Right cardiac atrium (tissue), 5 donors: ENCODE measurements at regions not wholly inside any gene's neighbourhood (a gene's known extent, or its start where the extent isn't known, plus 50 kb on each side); places are given as distances from the start of the nearest gene placed in this dataset.

Experiments
- ATAC-seq, 2 donors: fragments of 200-7000 bp; cut with Tn5 transposase; one replicate each; pipeline versions ENCODE4 v1.8.0 to v1.9.1; 2020; ENCODE audit warnings: moderate library complexity in 2 of 2, mild to moderate bottlenecking in 1 of 2
- DNase-seq, 3 donors: peaks; one replicate each; pipeline ENCODE4 v3.0.0-alpha.2; 2020
- H3K27ac ChIP-seq: one replicate; pipeline ENCODE4 v1.5.1; 2013; ENCODE audit warnings: mild to moderate bottlenecking, low read length, control low read depth, moderate library complexity
- H3K27me3 ChIP-seq: one replicate; pipeline ENCODE4 v1.6.1; 2013; ENCODE audit not compliant: control insufficient read depth, insufficient read depth
- H3K4me1 ChIP-seq: one replicate; pipeline ENCODE4 v1.6.1; 2013; ENCODE audit warnings: low read length; ENCODE audit not compliant: control insufficient read depth, insufficient read depth
- H3K4me3 ChIP-seq: one replicate; pipeline ENCODE4 v1.5.1; 2013; ENCODE audit warnings: low read length, control low read depth
- H3K9me3 ChIP-seq: one replicate; pipeline ENCODE4 v1.6.1; 2013; ENCODE audit warnings: low read length; ENCODE audit not compliant: control insufficient read depth
- WGBS: extraction: QIAGEN DNeasy Blood & Tissue Kit; methylation state at CpG from one replicate; pipeline ENCODE4 v1.1.7; 2013; 5-methylcytosine and 5-hydroxymethylcytosine counted together
- intact Hi-C, 4 donors: fragments of 100-400 bp; cut with DNase I; formaldehyde crosslinking; loops; one replicate each; pipeline versions ENCODE4 v1.11.0 to v1.14.0; 2022 to 2023
- donor health status: healthy with polysubstance abuse.
- donor health status: DM: no; HTN: yes; CAD: no.
- donor health status: DM: no; HTN: no; CAD: no.
- donor health status: DM: no; HTN: yes; CAD: no; lungs with severe emphysema.
- donor health status: DM: yes; HTN: yes; CAD: no.

GRCh38 chr2:187102381-187102780 is 253.4 kb upstream of the ZSWIM2 start:
- no peak overlapping the region for H3K27ac ChIP-seq
- ATAC-seq = peak in 1 of 2 donors; percentile 74
- intact Hi-C loops = no loop called here

GRCh38 chr2:187098154-187098553 is 249.2 kb upstream of the ZSWIM2 start:
- H3K4me3 ChIP-seq = no peak overlapping the region
- intact Hi-C loops = no loop called here
- no peaks in the 10 kb centered on the region for H3K4me1 ChIP-seq
- no peak overlapping the region for H3K27ac ChIP-seq
- 54% methylated on average over 1 of the region's 1 CpG for WGBS
- H3K27me3 ChIP-seq = no peaks in the 10 kb centered on the region
- DNase-seq (no peak), ATAC-seq (peak; percentile 62 to 75)
- H3K9me3 ChIP-seq = no peaks in the 10 kb centered on the region

More at GRCh38 chr2:187102381-187102780, 253.4 kb upstream of the ZSWIM2 start:
- Histone ChIP-seq H3K27me3 (no peaks in the 10 kb centered on the region), H3K9me3 (no peaks in the 10 kb centered on the region), H3K4me3 (no peak overlapping the region), H3K4me1 (no peaks in the 10 kb centered on the region)
- DNase-seq = no peak

GRCh38 chr2:187093771-187094412 is 244.9 kb upstream of the ZSWIM2 start:
- no peak overlapping the region for H3K4me3 ChIP-seq
- no peaks in the 10 kb centered on the region for H3K4me1 ChIP-seq
- H3K9me3 ChIP-seq = no peaks in the 10 kb centered on the region
- no peaks in the 10 kb centered on the region for H3K27me3 ChIP-seq
- intact Hi-C loops = no loop called here
- no peak for ATAC-seq
- no peak for DNase-seq
- no peak overlapping the region for H3K27ac ChIP-seq
- 91% methylated on average over 1 of the region's 1 CpG for WGBS

- 88% methylated on average over 1 of the region's 1 CpG for WGBS
Measured at GRCh38 chr2:187091664-187092063, 242.7 kb upstream of the ZSWIM2 start.

GRCh38 chr2:187084524-187084923 is 235.6 kb upstream of the ZSWIM2 start:
- DNase-seq = no peak
- intact Hi-C loops = no loop called here
- H3K4me1 ChIP-seq = no peaks in the 10 kb centered on the region
- ATAC-seq = no peak
- no peaks in the 10 kb centered on the region for H3K27me3 ChIP-seq
- H3K27ac ChIP-seq = no peak overlapping the region
- no peak overlapping the region for H3K4me3 ChIP-seq
- H3K9me3 ChIP-seq = no peaks in the 10 kb centered on the region

More at GRCh38 chr2:187091664-187092063, 242.7 kb upstream of the ZSWIM2 start:
- DNase-seq (peak in 1 of 3 donors; percentile 40), ATAC-seq (peak in 1 of 2 donors; percentile 41)
- Histone ChIP-seq H3K9me3 (no peaks in the 10 kb centered on the region), H3K4me3 (no peak overlapping the region), H3K4me1 (no peaks in the 10 kb centered on the region), H3K27me3 (no peaks in the 10 kb centered on the region), H3K27ac (no peak overlapping the region)
- intact Hi-C loops = no loop called here

- Histone ChIP-seq H3K4me3 (no peak overlapping the region), H3K27ac (no peak overlapping the region), H3K9me3 (no peaks in the 10 kb centered on the region), H3K27me3 (no peaks in the 10 kb centered on the region), H3K4me1 (no peaks in the 10 kb centered on the region)
- DNase-seq (no peak), ATAC-seq (no peak)
- intact Hi-C loops = no loop called here
- WGBS = 92% methylated on average over 1 of the region's 1 CpG
Measured at GRCh38 chr2:187081461-187081860, 232.5 kb upstream of the ZSWIM2 start.

GRCh38 chr2:187079901-187080300 is 230.9 kb upstream of the ZSWIM2 start:
- Histone ChIP-seq H3K27me3 (no peaks in the 10 kb centered on the region), H3K9me3 (no peaks in the 10 kb centered on the region), H3K4me1 (no peaks in the 10 kb centered on the region), H3K27ac (no peak overlapping the region), H3K4me3 (no peak overlapping the region)
- ATAC-seq = no peak
- 63% methylated on average over 5 of the region's 5 CpGs for WGBS
- intact Hi-C loops = no loop called here
- DNase-seq = no peak

- intact Hi-C loops = no loop called here
- Histone ChIP-seq H3K9me3 (no peaks in the 10 kb centered on the region), H3K4me1 (no peaks in the 10 kb centered on the region), H3K4me3 (no peak overlapping the region), H3K27me3 (no peaks in the 10 kb centered on the region), H3K27ac (no peak overlapping the region)
- DNase-seq = no peak
- ATAC-seq = peak; percentile 33 to 68
- 46% methylated on average over 1 of the region's 1 CpG for WGBS
Measured at GRCh38 chr2:187078297-187078696, 229.3 kb upstream of the ZSWIM2 start.

- 91% methylated on average over 4 of the region's 4 CpGs for WGBS
- no peak overlapping the region for H3K27ac ChIP-seq
- intact Hi-C loops = no loop called here
- H3K4me1 ChIP-seq = no peaks in the 10 kb centered on the region
- DNase-seq (no peak), ATAC-seq (no peak)
- H3K27me3 ChIP-seq = no peaks in the 10 kb centered on the region
- no peak overlapping the region for H3K4me3 ChIP-seq
- no peaks in the 10 kb centered on the region for H3K9me3 ChIP-seq
Measured at GRCh38 chr2:187075671-187076070, 226.7 kb upstream of the ZSWIM2 start.

- Histone ChIP-seq H3K27me3 (no peaks in the 10 kb centered on the region), H3K4me3 (no peak overlapping the region), H3K9me3 (no peaks in the 10 kb centered on the region), H3K4me1 (no peaks in the 10 kb centered on the region), H3K27ac (no peak overlapping the region)
- ATAC-seq = peak; percentile 31 to 59
- DNase-seq = no peak
- 67% methylated on average over 4 of the region's 4 CpGs for WGBS
- intact Hi-C loops = no loop called here
Measured at GRCh38 chr2:187075199-187075635, 226.2 kb upstream of the ZSWIM2 start.

GRCh38 chr2:187058198-187058597 is 209.2 kb upstream of the ZSWIM2 start:
- Histone ChIP-seq H3K9me3 (no peaks in the 10 kb centered on the region), H3K27me3 (no peaks in the 10 kb centered on the region), H3K27ac (no peak overlapping the region), H3K4me3 (no peak overlapping the region), H3K4me1 (no peaks in the 10 kb centered on the region)
- intact Hi-C loops = no loop called here
- ATAC-seq (no peak), DNase-seq (no peak)

- DNase-seq = no peak
- Histone ChIP-seq H3K4me3 (no peak overlapping the region), H3K27ac (no peak overlapping the region), H3K9me3 (no peaks in the 10 kb centered on the region), H3K27me3 (no peaks in the 10 kb centered on the region), H3K4me1 (no peaks in the 10 kb centered on the region)
- intact Hi-C loops = no loop called here
- no peak for ATAC-seq
- WGBS = 79% methylated on average over 1 of the region's 1 CpG
Measured at GRCh38 chr2:187057466-187057865, 208.5 kb upstream of the ZSWIM2 start.
